ENCODE measurements at regions not wholly inside any gene's neighbourhood (a gene's known extent, or its start where the extent isn't known, plus 50 kb on each side); places are given as distances from the start of the nearest gene placed in this dataset.
"Not testable (repeated sequence)": the region's sequence is repeated elsewhere in the genome, so short reads cannot be mapped to it uniquely, and the experiment has no call there.

- not testable (repeated sequence) for H3K4me3 ChIP-seq (ENCODE audit: low read length); DNase-seq (ENCODE audit: low read depth, low spot score)
Observed at GRCh38 chr6:109915748-109916147, 62.4 kb upstream of the GPR6 start.

- no peak overlapping the region for H3K4me3 ChIP-seq (ENCODE audit: low read length)
- no peak for DNase-seq (ENCODE audit: low read depth, low spot score)
Observed at GRCh38 chr6:109916759-109917158, 61.4 kb upstream of the GPR6 start.

GRCh38 chr6:109918227-109918626 is 59.9 kb upstream of the GPR6 start:
- DNase-seq (ENCODE audit: low read depth, low spot score) = no peak

GRCh38 chr6:109920911-109921310 is 57.2 kb upstream of the GPR6 start:
- no peak for DNase-seq (ENCODE audit: low read depth, low spot score)
- no peak overlapping the region for H3K4me3 ChIP-seq (ENCODE audit: low read length)

More at GRCh38 chr6:109918227-109918626, 59.9 kb upstream of the GPR6 start:
- H3K4me3 ChIP-seq (ENCODE audit: low read length) = no peak overlapping the region

GRCh38 chr6:109922851-109923250 is 55.3 kb upstream of the GPR6 start:
- no peak for DNase-seq (ENCODE audit: low read depth, low spot score)
- no peak overlapping the region for H3K4me3 ChIP-seq (ENCODE audit: low read length)

- H3K4me3 ChIP-seq (ENCODE audit: low read length) = no peak overlapping the region
- DNase-seq (ENCODE audit: low read depth, low spot score) = no peak
Observed at GRCh38 chr6:109925075-109925474, 53.0 kb upstream of the GPR6 start.

GRCh38 chr6:109927052-109927451 is 51.1 kb upstream of the GPR6 start:
- H3K4me3 ChIP-seq (ENCODE audit: low read length) = no peak overlapping the region
- no peak for DNase-seq (ENCODE audit: low read depth, low spot score)
